ENCODE measurements at regions not wholly inside any gene's neighbourhood (a gene's known extent, or its start where the extent isn't known, plus 50 kb on each side); places are given as distances from the start of the nearest gene placed in this dataset.

DNA sequence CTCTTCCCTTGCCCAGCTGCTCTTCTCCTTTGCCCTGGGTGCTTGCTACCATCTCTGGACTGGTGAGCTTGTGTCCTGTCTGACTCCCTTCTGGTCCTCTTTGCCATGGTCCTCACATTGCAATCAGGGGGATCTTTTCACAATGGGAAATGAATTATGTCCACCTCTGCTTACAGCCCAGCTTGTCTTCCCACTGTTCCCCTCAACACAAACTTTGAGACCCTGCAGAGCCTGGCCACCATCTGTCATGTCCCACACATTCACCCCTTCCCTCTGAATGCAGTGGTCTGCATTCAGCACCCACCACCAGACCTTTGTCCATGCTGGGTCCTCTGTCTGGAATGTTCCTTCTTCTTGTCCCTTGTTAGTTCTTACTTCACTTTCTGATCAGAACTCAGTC lies 100.5 kb downstream of the ABHD5 start:
- Histone ChIP-seq H4K20me1 (ENCODE audit: control insufficient read depth, insufficient read depth, insufficient read length) (no peaks in the 10 kb centered on the region), H3K79me1 (ENCODE audit: insufficient read depth, low read depth, low read length, poor library complexity, severe bottlenecking) (no peaks in the 10 kb centered on the region), H3K9me3 (ENCODE audit: control insufficient read depth, low read depth, low read length) (no peaks in the 10 kb centered on the region), H3K9ac (ENCODE audit: extremely low read depth, insufficient read length, low read length) (no peak overlapping the region), H4K8ac (replicated peaks; ENCODE audit: insufficient read length, low read depth, low read length) (no peak overlapping the region), H3T11ph (ENCODE audit: low read length) (no peak overlapping the region), H2BK5ac (ENCODE audit: insufficient read length, low read length) (no peak overlapping the region), H3K14ac (ENCODE audit: insufficient read depth, low read length) (no peak overlapping the region), H2BK120ac (ENCODE audit: low read depth, low read length, poor library complexity, severe bottlenecking) (no peak overlapping the region), H2AK5ac (ENCODE audit: insufficient read length, low read length) (no peak overlapping the region), H2BK20ac (ENCODE audit: low read depth, low read length, poor library complexity, severe bottlenecking) (no peak overlapping the region), H3K4ac (ENCODE audit: low read depth, low read length) (no peak overlapping the region), H3K23ac (ENCODE audit: insufficient read length, low read depth, low read length) (no peak overlapping the region), H3K79me2 (ENCODE audit: insufficient read depth, low read length) (no peaks in the 10 kb centered on the region), H2BK12ac (ENCODE audit: insufficient read length, low read depth, low read length) (no peak overlapping the region), H3K56ac (ENCODE audit: insufficient read length, low read depth, low read length) (no peak overlapping the region), H3K27ac (ENCODE audit: insufficient read length, low read depth, low read length) (no peak overlapping the region), H3K4me2 (ENCODE audit: insufficient read depth, insufficient read length, low read length) (no peak overlapping the region), H3K27me3 (ENCODE audit: insufficient read depth, low read length) (no peaks in the 10 kb centered on the region), H4K91ac (ENCODE audit: insufficient read length, low read depth, low read length) (no peak overlapping the region), H4K5ac (ENCODE audit: insufficient read length, low read depth, low read length) (no peak overlapping the region), H3K23me2 (ENCODE audit: insufficient read length, low read depth, low read length, poor library complexity, severe bottlenecking) (no peaks in the 10 kb centered on the region), H3K4me1 (ENCODE audit: insufficient read depth, low read length) (no peaks in the 10 kb centered on the region), H3K18ac (ENCODE audit: insufficient read length, low read depth, low read length) (no peak overlapping the region), H2BK15ac (ENCODE audit: low read depth, low read length) (no peak overlapping the region), H2AFZ (ENCODE audit: low read length) (no peak overlapping the region)
- Mint-ChIP-seq H3K36me3 (ENCODE audit: insufficient read depth in 1 of 3, low read depth in 3 of 3) (no peaks in the 10 kb centered on the region), H3K27me3 (ENCODE audit: low read depth) (peaks cover 30% of the 10 kb centered on the region), H3K4me1 (no peaks in the 10 kb centered on the region), H3K9me3 (no peaks in the 10 kb centered on the region; a peak in 1 of 5 replicates), H3K27ac (no peak overlapping the region), H3K4me3 (no peak overlapping the region)
- DNase-seq = peak; percentile 7
- TF ChIP-seq, protein P1, sequence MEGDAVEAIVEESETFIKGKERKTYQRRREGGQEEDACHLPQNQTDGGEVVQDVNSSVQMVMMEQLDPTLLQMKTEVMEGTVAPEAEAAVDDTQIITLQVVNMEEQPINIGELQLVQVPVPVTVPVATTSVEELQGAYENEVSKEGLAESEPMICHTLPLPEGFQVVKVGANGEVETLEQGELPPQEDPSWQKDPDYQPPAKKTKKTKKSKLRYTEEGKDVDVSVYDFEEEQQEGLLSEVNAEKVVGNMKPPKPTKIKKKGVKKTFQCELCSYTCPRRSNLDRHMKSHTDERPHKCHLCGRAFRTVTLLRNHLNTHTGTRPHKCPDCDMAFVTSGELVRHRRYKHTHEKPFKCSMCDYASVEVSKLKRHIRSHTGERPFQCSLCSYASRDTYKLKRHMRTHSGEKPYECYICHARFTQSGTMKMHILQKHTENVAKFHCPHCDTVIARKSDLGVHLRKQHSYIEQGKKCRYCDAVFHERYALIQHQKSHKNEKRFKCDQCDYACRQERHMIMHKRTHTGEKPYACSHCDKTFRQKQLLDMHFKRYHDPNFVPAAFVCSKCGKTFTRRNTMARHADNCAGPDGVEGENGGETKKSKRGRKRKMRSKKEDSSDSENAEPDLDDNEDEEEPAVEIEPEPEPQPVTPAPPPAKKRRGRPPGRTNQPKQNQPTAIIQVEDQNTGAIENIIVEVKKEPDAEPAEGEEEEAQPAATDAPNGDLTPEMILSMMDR (conservative IDR thresholded peaks at IDR 0.05) = no peak

Data from H9 (cell line).